Upper lobe of left lung (tissue), 4 donors: ENCODE measurements at regions not wholly inside any gene's neighbourhood (a gene's known extent, or its start where the extent isn't known, plus 50 kb on each side); places are given as distances from the start of the nearest gene placed in this dataset.

Experiments used
- EP300 ChIP-seq, 4 donors: sonication (generic); formaldehyde crosslinking; IDR thresholded peaks; one replicate each; pipeline ENCODE4 v1.5.1; 2017; ENCODE audit warnings: antibody characterized with exemption in 4 of 4, control low read depth in 2 of 4
- POLR2A ChIP-seq, 4 donors: fragments of 450-650 bp; IDR thresholded peaks; one replicate each; pipeline ENCODE4 v1.5.1; 2016 to 2017; ENCODE audit warnings: antibody characterized with exemption in 4 of 4, mild to moderate bottlenecking in 2 of 4
- TF ChIP-seq, protein P1 (sequence below), 6 experiments: fragments of 450-650 bp in 4 of 6; fragments of 200-600 bp in 2 of 6; sonication (generic) in 2 of 6; IDR thresholded peaks; one replicate each; pipeline ENCODE4 v1.5.1; 2016 to 2019; ENCODE audit warnings: antibody characterized with exemption in 6 of 6

DNA sequence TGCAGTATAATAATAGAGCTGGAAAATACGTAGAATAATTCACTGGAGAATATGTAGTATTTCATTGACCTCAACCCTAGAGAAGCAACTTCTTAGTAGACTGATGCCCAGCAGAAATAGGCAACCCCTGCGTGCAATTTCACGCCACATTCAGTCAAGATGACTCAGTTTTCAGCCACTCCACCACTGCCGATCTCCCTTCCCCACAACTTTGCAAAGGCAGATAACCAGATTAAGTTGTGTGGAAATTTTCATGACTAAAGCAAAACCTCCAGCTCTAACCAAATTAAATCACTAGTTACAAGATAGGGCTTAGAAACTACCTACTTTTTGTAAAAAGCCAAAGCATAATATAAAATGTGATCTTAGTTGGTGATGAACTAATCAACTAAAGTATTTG, 63.3 kb upstream of the STK17B start:
- TF ChIP-seq, protein P1, sequence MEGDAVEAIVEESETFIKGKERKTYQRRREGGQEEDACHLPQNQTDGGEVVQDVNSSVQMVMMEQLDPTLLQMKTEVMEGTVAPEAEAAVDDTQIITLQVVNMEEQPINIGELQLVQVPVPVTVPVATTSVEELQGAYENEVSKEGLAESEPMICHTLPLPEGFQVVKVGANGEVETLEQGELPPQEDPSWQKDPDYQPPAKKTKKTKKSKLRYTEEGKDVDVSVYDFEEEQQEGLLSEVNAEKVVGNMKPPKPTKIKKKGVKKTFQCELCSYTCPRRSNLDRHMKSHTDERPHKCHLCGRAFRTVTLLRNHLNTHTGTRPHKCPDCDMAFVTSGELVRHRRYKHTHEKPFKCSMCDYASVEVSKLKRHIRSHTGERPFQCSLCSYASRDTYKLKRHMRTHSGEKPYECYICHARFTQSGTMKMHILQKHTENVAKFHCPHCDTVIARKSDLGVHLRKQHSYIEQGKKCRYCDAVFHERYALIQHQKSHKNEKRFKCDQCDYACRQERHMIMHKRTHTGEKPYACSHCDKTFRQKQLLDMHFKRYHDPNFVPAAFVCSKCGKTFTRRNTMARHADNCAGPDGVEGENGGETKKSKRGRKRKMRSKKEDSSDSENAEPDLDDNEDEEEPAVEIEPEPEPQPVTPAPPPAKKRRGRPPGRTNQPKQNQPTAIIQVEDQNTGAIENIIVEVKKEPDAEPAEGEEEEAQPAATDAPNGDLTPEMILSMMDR (IDR thresholded peaks at IDR 0.05), result no peak
- no peak for TF ChIP-seq EP300 (IDR thresholded peaks at IDR 0.05)
- TF ChIP-seq POLR2A (IDR thresholded peaks at IDR 0.05), result no peak
